IPS-NIHi7 (cell line): ENCODE measurements at regions not wholly inside any gene's neighbourhood (a gene's known extent, or its start where the extent isn't known, plus 50 kb on each side); places are given as distances from the start of the nearest gene placed in this dataset.

ENCODE experiments used
- DNase-seq: peaks from one replicate; pipeline ENCODE4 v3.0.0; 2012; ENCODE audit warnings: mixed read lengths; ENCODE audit errors: extremely low spot score

DNA sequence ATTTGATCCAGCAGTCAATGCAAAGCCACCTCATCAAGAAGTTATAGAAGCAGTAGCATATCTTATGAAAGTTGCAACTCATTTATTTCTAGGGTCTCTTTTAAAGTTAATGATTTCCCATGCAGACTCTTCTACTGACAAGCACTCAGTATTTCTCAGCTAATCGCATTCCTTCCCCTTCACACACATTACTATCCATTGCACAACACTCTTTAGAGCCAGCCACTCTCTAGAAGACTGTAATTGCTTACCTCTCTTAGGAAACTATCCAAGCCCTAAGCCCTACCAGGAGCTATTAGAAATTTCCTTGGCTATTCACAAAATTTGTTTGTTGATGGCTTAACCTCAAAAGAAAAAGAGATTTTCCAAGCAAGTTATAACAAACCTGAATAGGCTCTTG, 106.0 kb downstream of the ADAMTS1 start:
- DNase-seq, result no peak

DNA sequence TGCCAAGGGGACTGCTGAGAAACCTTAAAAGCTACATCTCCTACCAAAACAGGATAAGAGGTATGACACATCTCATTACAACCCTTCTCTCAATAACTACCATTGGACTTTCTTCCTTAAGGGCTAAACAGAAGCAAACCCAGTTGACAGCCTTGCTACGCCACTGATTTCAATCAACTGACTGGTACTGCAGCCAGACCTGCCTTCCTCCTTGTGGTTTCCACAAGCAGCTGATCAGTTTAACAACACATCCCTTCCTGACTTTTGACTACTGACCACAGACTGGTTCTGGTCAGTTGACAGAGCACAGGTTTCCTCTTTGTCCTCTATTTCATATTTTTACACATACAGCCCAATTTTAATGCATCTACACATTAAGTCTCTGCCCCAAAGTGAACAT, 108.8 kb downstream of the ADAMTS1 start:
- DNase-seq, result no peak

DNA sequence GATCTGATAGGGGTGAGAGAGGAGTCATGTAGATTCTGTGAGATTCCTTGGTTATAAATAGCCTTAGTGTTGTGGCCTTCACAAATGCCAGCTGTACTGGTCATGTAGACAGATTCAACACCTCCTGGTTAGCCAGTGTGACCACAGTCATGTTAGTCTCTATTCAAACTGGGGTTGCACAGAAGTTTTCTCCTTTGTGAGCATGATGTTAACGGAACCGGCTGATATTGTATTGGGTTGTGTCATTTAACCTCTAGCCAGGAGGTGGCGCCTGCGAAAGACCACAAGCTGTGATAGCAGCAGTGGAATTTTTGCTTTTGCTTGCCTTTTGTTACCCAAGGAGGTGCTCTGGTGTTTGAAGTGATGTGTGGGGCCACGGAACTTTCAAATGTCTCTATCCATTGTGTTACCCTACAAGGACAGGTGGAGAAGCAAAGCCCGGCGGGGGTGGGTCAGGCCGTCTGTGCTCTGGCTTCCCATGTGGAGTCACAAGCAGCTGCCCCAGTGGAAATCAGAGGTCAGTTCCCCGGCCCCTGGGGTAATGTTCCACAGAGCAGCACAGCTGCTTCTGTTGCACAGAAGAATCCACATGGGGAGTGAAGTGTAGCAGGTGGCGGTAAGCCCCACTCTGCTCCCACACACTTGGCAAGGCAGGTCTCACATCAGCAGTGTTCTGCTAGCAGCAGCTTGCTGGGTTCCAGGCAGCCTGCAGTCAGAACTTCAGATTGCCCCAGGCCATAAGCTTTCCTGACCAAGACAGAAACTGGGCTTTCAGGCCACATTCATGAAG, 112.6 kb downstream of the ADAMTS1 start:
- DNase-seq, result peak; percentile 54

DNA sequence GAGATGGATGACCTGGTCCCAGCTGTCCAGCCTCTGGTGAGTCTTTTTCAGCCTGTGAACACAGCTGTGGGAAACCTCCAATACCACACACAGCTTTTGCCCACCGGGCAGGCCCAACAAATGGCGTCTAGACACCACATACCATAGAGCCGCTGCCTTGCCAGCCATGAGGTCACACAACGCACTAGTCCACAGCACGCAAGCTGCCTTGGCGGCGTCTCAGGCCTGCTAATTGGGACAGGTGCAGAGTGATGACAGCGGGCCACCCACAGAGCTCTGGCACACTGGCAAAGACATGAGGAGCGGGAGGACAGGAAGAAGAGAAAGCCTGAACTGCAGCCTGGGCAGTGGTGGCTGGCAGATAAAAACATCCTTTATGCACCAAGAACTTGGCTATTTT, 125.5 kb downstream of the ADAMTS1 start:
- no peak for DNase-seq

DNA sequence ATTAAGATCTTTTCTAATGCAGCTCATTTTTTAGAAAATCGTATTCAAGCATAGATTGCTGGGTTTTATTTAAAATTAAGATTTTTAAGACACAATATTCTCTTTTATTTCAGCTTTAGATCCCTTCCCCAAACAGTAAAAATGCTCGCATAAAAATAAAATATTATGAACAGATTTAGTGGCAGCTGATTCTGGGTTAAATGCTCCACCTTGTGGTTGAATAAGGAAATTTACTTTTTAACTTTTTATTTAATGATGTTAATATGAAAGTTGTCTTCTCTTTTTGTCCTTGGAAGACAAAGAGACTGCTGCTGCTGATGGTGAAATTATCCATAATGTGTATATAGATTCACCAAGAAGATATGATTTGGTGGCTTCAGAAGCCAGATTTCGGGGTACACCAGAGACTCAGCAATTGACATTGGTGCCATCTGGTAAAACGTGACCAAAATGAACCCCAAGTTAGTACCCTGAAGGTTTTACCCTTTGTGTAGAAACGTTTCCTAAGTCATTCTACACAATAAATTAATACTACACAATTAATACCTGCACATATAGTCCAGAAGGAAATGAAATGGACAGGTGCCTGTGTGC, 128.0 kb downstream of the ADAMTS1 start:
- DNase-seq, result no peak

DNA sequence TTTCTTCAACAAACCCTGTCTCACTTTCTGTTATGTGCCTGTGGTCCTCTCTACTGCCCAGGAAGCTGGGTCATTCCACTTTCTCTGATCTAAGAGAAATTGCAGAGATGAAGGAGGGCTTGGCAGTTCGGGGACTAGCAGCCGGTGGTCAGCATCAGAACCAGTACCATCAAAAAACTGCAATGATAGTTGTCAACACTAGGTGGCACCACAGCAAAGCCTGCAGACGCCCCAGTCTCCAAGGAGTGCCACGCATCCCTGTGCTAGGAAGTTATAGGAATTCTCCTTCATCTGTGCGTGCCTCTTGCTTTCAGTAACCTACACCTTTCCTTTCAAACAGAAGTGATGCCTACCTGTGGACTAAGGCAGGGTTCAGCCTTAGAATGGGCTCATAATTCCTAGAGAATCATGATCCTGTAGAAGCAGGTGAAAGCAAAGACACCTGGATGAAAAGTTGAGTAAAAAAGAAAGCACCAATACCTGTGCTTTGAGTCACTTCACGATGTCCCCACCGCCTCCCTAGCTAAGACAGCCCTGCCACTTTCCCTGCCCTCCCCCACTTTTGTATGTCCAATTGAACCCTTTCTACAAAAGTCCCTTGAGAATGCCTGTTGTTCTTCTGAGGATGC, 129.2 kb downstream of the ADAMTS1 start:
- DNase-seq, result peak; percentile 87

DNA sequence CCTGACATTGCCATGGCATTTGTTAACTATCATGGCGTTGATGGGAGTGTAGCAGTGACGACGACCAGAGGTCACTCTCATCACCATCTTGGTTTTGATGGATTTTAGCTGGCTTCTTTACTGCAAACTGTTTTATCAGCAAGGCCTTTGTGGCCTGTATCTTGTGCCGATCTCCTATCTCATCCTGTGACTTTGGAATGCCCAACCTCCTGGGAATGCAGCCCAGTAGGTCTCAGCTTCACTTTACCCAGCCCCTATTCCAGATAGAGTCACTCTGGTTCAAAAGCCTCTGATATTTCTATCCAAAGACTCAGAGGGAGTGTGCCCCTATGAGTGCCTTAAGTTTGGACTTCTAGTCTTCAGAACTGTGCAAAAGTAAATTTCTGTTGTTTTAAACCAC, 130.1 kb downstream of the ADAMTS1 start:
- no peak for DNase-seq

DNA sequence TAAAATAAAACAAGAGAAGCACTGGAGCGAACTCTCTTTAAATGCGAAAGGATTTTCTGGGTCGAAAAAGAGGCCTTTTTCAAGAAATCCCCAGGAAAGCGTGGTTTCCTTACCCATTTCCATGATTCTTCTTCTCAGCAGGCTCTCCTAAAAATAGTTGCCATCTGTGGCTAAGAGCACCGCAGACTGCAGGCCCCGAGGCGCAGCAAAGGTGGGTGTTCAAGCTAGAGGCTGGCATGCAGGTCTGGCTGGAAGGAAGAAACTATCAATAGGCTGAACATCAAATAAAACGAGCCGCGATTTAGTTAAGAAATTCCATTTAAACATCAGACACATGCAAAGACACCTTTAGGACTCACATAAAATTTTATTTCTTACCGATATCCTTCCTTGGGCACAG, 135.1 kb downstream of the ADAMTS1 start:
- DNase-seq, result peak; percentile 23

DNA sequence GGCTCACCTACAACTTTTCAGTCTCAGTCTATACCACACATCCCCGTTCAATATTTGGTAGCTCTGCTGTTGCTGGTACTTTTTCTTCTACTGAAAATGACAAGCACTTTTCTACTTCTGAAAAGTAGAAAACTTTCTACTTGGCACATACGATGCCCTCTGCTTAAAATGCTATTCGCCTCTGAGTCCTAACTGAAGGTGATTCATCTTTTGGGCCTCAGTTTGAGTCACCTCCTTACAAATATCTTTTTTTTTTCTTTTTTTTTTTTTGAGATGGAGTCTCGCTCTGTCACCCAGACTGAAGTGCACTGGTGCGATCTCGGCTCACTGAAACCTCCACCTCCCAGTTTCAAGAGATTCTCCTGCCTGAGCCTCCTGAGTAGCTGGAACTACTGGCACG, 136.0 kb upstream of the CYYR1 start:
- no peak for DNase-seq

DNA sequence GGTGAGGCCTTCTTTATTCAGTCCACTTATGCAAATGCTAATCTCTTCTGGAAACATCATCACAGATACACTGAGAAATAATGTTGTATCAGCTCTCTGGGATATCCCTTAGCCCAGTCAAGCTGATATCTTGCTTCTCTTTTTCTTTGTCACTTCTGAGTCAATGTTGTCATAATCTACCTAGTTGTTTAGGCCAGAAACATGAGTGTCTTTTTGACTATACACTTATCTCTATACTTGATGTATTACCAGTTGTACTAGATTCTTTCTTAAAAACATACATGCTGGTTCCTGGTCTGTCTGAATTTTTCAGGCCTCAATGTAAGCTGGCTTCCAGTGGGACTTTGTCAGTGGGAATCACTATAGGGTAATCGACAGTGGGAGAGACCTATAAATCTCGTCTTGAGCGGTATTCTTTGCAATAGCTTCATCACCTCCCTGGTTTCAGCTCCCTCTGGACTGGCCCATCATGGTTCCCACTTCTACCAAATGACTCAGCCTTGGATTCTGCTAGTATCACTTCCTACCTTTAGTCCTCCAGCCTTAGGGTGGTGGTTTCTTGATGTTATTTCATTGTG, 135.2 kb upstream of the CYYR1 start:
- DNase-seq, result no peak

DNA sequence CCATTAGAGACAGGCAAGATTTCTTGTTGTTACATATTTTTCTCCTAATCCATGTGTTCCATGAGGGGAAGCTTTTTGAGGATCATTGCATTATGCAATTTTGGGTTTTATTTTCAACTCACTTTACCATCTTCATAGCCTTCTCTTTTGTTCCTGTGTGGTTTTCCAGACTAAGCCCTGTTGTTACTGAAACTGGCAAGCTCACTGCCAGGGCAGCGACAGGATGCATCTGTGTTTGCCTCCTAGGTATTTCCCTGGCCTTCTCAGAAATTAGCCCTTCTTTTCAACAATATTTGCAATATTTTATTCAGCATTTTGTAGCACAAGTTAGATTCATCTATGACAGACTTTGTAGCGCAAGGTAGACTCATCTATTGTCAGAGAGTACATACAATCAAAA, 134.2 kb upstream of the CYYR1 start:
- no peak for DNase-seq

DNA sequence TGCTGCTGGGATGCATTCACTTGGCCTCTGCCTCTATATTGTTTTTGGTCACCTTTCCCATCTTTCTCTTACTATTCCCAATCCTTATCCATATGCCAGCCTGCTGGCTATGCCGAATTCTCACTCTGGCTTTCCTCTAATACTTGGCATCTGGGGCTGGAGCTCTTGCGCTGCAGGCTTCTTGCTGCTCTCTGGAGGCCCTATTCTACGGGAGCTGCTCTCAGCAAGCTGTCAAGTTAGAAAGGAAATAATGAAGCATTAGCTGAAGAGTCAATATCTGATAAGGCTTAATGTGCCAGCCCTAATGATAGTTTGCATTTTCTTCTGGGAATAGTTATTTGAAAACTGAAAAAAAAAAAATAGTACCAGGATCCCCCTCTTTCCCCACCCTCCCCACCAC, 125.3 kb upstream of the CYYR1 start:
- no peak for DNase-seq

DNA sequence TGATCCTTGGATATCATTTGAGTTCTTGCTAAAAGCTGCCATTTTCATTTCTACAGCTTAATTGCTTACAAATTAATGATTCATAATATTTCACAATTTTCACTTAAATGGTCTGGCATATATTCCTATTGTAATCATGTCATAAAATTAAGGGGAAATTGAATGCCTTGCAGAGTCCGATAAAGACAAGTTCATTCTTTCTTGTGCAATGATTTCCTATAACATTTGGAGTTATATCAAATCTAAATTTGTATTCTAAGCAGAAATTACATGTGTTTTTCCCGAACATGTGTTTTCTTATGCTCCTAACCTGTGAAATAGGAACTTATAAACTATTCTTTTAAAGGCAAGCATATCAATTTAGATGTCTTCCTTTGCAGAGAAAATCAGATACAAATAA, 118.3 kb upstream of the CYYR1 start:
- no peak for DNase-seq

DNA sequence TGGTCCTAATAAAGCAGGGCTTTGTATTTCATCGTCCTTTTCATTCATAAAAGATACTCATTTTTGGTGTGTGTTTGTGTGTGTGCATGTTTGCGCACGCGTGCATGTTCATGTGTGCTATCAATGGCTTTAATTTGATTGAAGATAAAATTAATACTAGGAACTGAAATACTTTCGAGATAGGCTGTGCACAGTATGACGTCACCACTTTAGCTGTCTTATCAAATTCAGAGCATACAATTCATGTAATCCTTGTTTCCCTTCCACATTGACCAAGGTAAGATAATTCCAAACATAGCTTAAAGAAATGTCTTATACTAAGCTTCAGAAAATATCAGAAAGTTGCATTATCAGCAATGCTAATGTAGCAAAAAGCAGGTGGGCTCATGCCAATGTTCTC, 113.6 kb upstream of the CYYR1 start:
- no peak for DNase-seq

DNA sequence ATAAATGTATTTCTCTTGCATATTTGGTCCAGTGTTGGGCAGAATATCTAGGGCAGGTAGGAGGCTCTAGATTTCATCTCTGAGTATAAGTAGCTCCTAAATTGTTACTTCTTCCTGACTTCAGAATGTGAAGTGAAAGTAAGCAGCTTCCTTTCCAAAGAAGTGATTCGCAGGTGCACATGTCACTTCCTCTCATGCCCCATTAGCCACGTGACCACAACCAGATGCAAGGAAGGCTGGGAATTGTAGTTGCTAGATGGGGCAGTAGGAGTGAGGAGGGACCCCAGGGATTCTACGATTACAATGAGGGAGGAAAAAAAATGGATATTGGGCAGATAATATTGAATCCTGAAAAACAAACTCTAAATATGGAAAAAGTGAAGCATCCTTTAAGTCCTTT, 113.2 kb upstream of the CYYR1 start:
- peak; percentile 42 for DNase-seq

DNA sequence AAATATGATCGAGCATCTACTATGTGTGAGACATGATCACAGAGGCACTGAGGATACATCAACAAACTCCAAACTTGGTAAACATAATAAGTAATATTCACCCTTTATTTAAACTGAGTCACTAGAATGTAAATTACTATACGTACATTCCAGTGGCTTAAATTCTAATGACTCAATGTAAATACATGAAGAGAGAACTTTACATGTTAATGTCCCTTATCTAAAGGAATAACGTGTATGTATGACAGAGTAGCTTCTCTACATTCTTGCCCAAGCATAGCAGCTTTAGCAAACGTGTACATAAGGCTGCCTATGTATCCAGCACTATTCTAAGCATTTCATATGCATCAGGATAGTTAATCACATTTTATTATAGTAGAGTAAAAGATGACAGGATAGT, 111.8 kb upstream of the CYYR1 start:
- DNase-seq, result no peak

DNA sequence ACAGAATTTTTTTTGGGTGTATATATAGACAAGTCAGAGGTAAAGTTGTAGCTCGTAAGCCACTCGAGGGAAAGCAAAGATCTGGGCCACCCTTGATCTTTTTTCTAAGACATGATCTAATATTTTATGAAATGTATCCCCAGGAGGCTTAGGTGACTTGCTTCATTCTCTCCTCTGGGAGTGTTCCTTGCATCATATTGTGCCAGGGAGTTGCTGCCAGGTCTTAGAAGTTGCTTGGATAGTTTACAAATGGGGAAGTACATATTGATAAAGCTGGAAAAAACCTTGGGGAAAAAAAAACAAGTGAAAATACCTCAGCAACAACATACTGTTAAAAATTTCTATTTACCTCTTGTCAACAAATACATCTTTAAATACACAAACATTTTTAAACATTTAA, 110.9 kb upstream of the CYYR1 start:
- no peak for DNase-seq

DNA sequence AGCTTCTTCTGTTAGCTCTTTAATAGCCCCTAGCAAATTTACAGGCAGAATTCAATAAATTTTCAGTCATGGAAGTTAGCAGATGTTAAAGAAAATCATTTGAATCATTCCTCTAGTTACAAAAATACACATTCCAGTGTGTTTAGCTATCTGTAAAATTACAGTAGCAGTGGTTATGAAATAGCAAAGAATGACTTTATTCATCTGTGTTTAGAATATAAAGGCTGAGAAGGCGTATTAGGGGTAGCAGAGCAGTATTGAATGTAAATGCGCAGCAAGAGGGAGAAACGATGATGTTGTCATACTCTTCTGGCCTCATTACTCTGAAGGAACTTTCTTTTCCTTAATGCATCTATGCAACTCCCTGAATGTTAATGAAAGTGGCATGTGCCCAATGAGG, 106.2 kb upstream of the CYYR1 start:
- DNase-seq, result no peak

DNA sequence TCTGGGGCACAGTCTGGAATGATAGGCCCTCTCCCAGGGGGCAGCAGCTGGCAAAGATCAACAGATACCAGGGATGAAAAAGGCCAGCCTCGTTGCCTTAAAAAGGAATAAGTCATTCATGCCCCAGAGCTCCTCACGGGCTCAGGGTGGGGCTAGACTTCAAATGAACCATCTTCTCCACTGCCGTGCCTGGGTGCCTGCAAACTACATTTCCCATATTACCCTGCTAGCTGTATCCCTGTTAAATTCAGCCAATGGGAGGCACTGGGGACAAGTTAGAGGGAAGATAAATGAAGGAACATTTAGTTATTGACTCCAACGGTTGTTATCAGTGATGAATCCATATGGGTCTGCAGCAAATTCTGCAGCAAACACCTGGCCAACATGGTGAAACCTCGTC, 101.2 kb upstream of the CYYR1 start:
- DNase-seq, result peak; percentile 11

DNA sequence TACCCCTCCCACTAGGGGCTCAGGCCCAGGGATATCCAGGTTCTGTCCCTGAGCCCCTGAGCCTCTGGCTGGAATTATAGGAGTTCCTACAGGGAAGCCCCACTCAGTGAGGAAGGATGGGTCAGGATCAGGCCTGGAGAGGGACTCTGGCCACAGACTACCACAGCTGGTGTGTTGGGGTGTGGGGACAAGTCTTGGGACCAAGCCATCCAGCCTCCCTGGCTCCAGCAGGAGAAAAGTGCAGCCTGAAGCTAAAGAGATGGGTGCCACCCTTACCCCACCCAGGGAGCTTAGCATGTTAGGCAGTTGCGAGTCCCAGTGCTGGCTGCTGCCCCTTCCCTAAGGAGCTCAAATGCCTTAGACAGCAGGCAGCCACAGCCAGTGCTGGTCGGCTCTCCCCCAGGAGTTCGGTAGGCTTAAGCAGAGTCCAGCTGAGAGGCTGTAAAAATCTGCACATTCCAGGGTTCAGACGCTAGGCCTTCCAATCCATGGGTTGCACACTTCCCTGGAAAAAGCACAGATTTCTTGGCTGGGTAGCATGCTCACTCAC, 96.2 kb upstream of the CYYR1 start:
- DNase-seq, result no peak

DNA sequence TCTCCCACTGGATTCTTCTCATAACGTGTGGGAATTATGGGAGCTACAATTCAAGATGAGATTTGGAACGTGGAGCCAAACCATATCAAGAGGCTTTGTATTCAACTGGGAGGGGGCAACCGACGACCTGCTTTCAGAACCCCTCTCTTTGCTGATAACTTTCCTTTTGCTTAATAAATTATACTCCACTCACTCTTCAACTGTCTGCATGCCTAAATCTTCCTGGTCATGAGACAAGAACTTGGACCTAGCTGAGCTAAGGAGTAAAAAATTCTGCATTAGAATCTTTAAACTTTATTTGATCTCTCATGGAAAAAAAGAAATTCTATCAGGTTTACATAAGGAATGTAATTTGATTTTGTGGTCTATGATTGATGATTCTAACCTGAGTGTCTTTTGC, 86.7 kb upstream of the CYYR1 start:
- DNase-seq, result no peak

DNA sequence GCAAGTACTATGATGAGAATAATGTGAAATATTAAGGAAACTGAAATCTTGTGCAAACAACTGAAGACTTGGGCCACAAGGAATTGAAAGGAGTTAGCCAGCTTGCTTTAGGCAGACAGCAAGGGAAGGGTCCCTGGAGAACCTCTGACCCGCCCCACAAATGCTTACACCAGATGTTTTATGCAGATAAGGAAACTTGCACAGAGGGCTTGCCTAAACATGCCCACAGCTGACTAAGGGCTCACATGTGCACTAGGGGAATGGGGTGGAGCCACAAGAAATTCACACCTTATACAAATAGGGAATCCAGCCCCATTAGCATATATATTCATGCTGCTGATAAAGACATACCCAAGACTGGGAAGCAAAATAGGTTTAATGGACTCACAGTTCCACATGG, 86.1 kb upstream of the CYYR1 start:
- no peak for DNase-seq

DNA sequence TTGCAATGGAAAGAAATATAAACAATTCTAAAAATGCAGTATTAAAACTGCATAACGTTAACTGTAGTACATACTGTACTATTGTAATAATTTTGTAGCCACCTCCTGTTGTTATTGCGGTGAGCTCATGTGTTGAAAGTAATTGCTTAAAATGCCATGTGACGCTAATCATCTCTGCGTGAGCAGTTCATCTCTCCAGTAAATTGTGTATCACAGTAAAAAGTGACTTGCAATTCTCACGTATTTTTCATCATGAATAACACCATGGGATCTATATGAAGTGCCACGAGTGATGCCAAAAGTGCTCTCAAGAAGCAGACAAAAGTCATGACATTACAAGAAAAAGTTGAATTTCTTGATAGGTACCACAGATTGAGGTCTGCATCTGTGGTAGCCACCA, 82.4 kb upstream of the CYYR1 start:
- no peak for DNase-seq
